ENCODE measurements at regions not wholly inside any gene's neighbourhood (a gene's known extent, or its start where the extent isn't known, plus 50 kb on each side); places are given as distances from the start of the nearest gene placed in this dataset.

- H3K4me3 ChIP-seq (ENCODE audit: low read depth, poor library complexity, severe bottlenecking) = no peak overlapping the region
- intact Hi-C loops (cut with DNase I; ENCODE audit: low total_unique reads) = no loop called here
- 61 to 74% methylated on average over 3 of the region's 3 CpGs for WGBS, 2 donors
- DNase-seq (ENCODE audit: low spot score in 2 of 2) = no peak
- TF ChIP-seq CTCF (IDR thresholded peaks at IDR 0.05) (no peak), POLR2A (IDR thresholded peaks at IDR 0.05) (no peak)
Measured at GRCh38 chr4:125762537-125762936, 447.8 kb downstream of the FAT4 start.

- DNase-seq (ENCODE audit: low spot score in 2 of 2) = no peak
- no peak overlapping the region for H3K4me3 ChIP-seq (ENCODE audit: low read depth, poor library complexity, severe bottlenecking)
- intact Hi-C loops (cut with DNase I; ENCODE audit: low total_unique reads) = no loop called here
- TF ChIP-seq CTCF (IDR thresholded peaks at IDR 0.05) (no peak), POLR2A (IDR thresholded peaks at IDR 0.05) (no peak)
Measured at GRCh38 chr4:125765941-125766340, 451.2 kb downstream of the FAT4 start.

GRCh38 chr4:125770814-125771398 is 456.2 kb downstream of the FAT4 start:
- intact Hi-C loops (cut with DNase I; ENCODE audit: low total_unique reads) = no loop called here
- no peak for TF ChIP-seq POLR2A (IDR thresholded peaks at IDR 0.05)
- TF ChIP-seq CTCF (IDR thresholded peaks at IDR 0.05) = no peak
- H3K4me3 ChIP-seq (ENCODE audit: low read depth, poor library complexity, severe bottlenecking) = no peak overlapping the region
- 41 to 55% methylated on average over 6 of the region's 6 CpGs for WGBS, 2 donors
- no peak for DNase-seq (ENCODE audit: low spot score in 2 of 2)

GRCh38 chr4:125772680-125773079 is 457.9 kb downstream of the FAT4 start:
- no peak overlapping the region for H3K4me3 ChIP-seq (ENCODE audit: low read depth, poor library complexity, severe bottlenecking)
- TF ChIP-seq CTCF (IDR thresholded peaks at IDR 0.05) (no peak), POLR2A (IDR thresholded peaks at IDR 0.05) (no peak)
- no peak for DNase-seq (ENCODE audit: low spot score in 2 of 2)
- intact Hi-C loops (cut with DNase I; ENCODE audit: low total_unique reads) = no loop called here
- 94 to 96% methylated on average over 1 of the region's 1 CpG for WGBS, 2 donors

- WGBS, 2 donors = 94 to 100% methylated on average over 1 of the region's 1 CpG
- DNase-seq (ENCODE audit: low spot score in 2 of 2) = no peak
- no peak overlapping the region for H3K4me3 ChIP-seq (ENCODE audit: low read depth, poor library complexity, severe bottlenecking)
- no peak for TF ChIP-seq POLR2A (IDR thresholded peaks at IDR 0.05)
- TF ChIP-seq CTCF (IDR thresholded peaks at IDR 0.05) = no peak
- intact Hi-C loops (cut with DNase I; ENCODE audit: low total_unique reads) = no loop called here
Measured at GRCh38 chr4:125773502-125773901, 458.7 kb downstream of the FAT4 start.

GRCh38 chr4:125773931-125774330 is 459.2 kb downstream of the FAT4 start:
- TF ChIP-seq POLR2A (IDR thresholded peaks at IDR 0.05) (no peak), CTCF (IDR thresholded peaks at IDR 0.05) (no peak)
- WGBS, 2 donors = 79 to 92% methylated on average over 2 of the region's 2 CpGs
- H3K4me3 ChIP-seq (ENCODE audit: low read depth, poor library complexity, severe bottlenecking) = no peak overlapping the region
- intact Hi-C loops (cut with DNase I; ENCODE audit: low total_unique reads) = no loop called here
- no peak for DNase-seq (ENCODE audit: low spot score in 2 of 2)

Measured in lower leg skin (tissue), 4 donors.